ENCODE measurements at regions not wholly inside any gene's neighbourhood (a gene's known extent, or its start where the extent isn't known, plus 50 kb on each side); places are given as distances from the start of the nearest gene placed in this dataset.
A peak's percentile ranks its signal among the peaks of the same experiment; 100 is the strongest.
"Not testable (repeated sequence)": the region's sequence is repeated elsewhere in the genome, so short reads cannot be mapped to it uniquely, and the experiment has no call there.

- DNase-seq: no peak
These were observed 1387.2 kb downstream of the OLFM4 start for GRCh38 chr13:54415753-54416366.

GRCh38 chr13:54422946-54423345, 1394.3 kb downstream of the OLFM4 start:
- DNase-seq: not testable (repeated sequence)

- no peak for DNase-seq
These were observed 1395.7 kb downstream of the OLFM4 start for GRCh38 chr13:54424344-54424743.

GRCh38 chr13:54433493-54434206, 1405.0 kb downstream of the OLFM4 start:
- no peak for DNase-seq

- DNase-seq: not testable (repeated sequence)
These were observed 1412.3 kb downstream of the OLFM4 start for GRCh38 chr13:54440853-54441400.

GRCh38 chr13:54445453-54445852, 1416.8 kb downstream of the OLFM4 start:
- DNase-seq: no peak

- no peak for DNase-seq
These were observed 1417.3 kb downstream of the OLFM4 start for GRCh38 chr13:54445865-54446264.

GRCh38 chr13:54449922-54450321, 1421.3 kb downstream of the OLFM4 start:
- peak; percentile 44 for DNase-seq

- no peak for DNase-seq
These were observed 1455.6 kb downstream of the OLFM4 start for GRCh38 chr13:54484166-54484565.

GRCh38 chr13:54486421-54487166, 1458.0 kb downstream of the OLFM4 start:
- DNase-seq: no peak

GRCh38 chr13:54489359-54489758, 1460.7 kb downstream of the OLFM4 start:
- no peak for DNase-seq

GRCh38 chr13:54492995-54493394, 1464.4 kb downstream of the OLFM4 start:
- DNase-seq: no peak

GRCh38 chr13:54511366-54511765, 1482.8 kb downstream of the OLFM4 start:
- DNase-seq: no peak

- DNase-seq: no peak
These were observed 1484.6 kb downstream of the OLFM4 start for GRCh38 chr13:54513254-54513653.

GRCh38 chr13:54536112-54536511, 1507.5 kb downstream of the OLFM4 start:
- DNase-seq: peak; percentile 25

GRCh38 chr13:54563286-54563685, 1534.7 kb downstream of the OLFM4 start:
- DNase-seq: no peak

GRCh38 chr13:54572037-54572436, 1543.4 kb downstream of the OLFM4 start:
- peak; percentile 41 for DNase-seq

- DNase-seq: no peak
These were observed 1544.6 kb downstream of the OLFM4 start for GRCh38 chr13:54573186-54573585.

- DNase-seq: peak; percentile 99
These were observed 1546.2 kb downstream of the OLFM4 start for GRCh38 chr13:54574791-54575190.

GRCh38 chr13:54591540-54591939, 1562.9 kb downstream of the OLFM4 start:
- DNase-seq: no peak

- DNase-seq: no peak
These were observed 1563.6 kb downstream of the OLFM4 start for GRCh38 chr13:54592201-54592600.

- no peak for DNase-seq
These were observed 1564.9 kb downstream of the OLFM4 start for GRCh38 chr13:54593504-54593903.

GRCh38 chr13:54597540-54598088, 1569.0 kb downstream of the OLFM4 start:
- DNase-seq: peak; percentile 76
